ENCODE measurements at regions not wholly inside any gene's neighbourhood (a gene's known extent, or its start where the extent isn't known, plus 50 kb on each side); places are given as distances from the start of the nearest gene placed in this dataset.

GRCh38 chr4:128347175-128347868 is 59.7 kb upstream of the PGRMC2 start (continued):
- TF ChIP-seq MAFK (IDR thresholded peaks at IDR 0.05; ENCODE audit: low read length) (peak; percentile 95), BDP1 (IDR thresholded peaks at IDR 0.05; ENCODE audit: insufficient read depth, insufficient read length) (no peak), ZSCAN32 (CRISPR knock-in tag; IDR thresholded peaks at IDR 0.05) (no peak), CBX1 (IDR thresholded peaks at IDR 0.05; ENCODE audit: low read depth) (no peak), ZNF76 (CRISPR knock-in tag; IDR thresholded peaks at IDR 0.05; ENCODE audit: borderline replicate concordance) (no peak), BCOR (IDR thresholded peaks at IDR 0.05) (no peak), NFIX (CRISPR knock-in tag; IDR thresholded peaks at IDR 0.05; ENCODE audit: low read depth) (no peak), ZNF280A (IDR thresholded peaks at IDR 0.05; ENCODE audit: low read depth, partially characterized antibody) (no peak), SMARCE1 (IDR thresholded peaks at IDR 0.05) (peak; percentile 44; the same call in 1 of the 2 replicates), MEF2A (IDR thresholded peaks at IDR 0.05; ENCODE audit: control insufficient read depth, low read depth, low read length) (no peak), ZNF184 (CRISPR knock-in tag; IDR thresholded peaks at IDR 0.05) (no peak), PCBP1 (IDR thresholded peaks at IDR 0.05; ENCODE audit: low read depth, low read length, poor library complexity, severe bottlenecking) (no peak), SAFB2 (IDR thresholded peaks at IDR 0.05; ENCODE audit: borderline replicate concordance, low read depth, low read length, severe bottlenecking) (no peak), NFE2 (IDR thresholded peaks at IDR 0.05; ENCODE audit: low read depth) (peak; percentile 54; the same call in 1 of the 2 replicates), ARID2 (IDR thresholded peaks at IDR 0.05) (no peak), KHSRP (IDR thresholded peaks at IDR 0.05) (no peak), ZNF507 (tag; conservative IDR thresholded peaks at IDR 0.05) (no peak), KDM1A (IDR thresholded peaks at IDR 0.05) (peak; percentile 6 to 8; a peak in 1 of 4 replicates), KAT7 (CRISPR knock-in tag; IDR thresholded peaks at IDR 0.05; ENCODE audit: borderline replicate concordance) (no peak), PML (IDR thresholded peaks at IDR 0.05; ENCODE audit: low read length) (peak; percentile 88)
